ENCODE measurements at regions not wholly inside any gene's neighbourhood (a gene's known extent, or its start where the extent isn't known, plus 50 kb on each side); places are given as distances from the start of the nearest gene placed in this dataset.
"Not testable (repeated sequence)": the region's sequence is repeated elsewhere in the genome, so short reads cannot be mapped to it uniquely, and the experiment has no call there.

- DNase-seq (ENCODE audit: low spot score): no peak
Measured at GRCh38 chr12:87092421-87092820, 836.2 kb upstream of the MGAT4C start.

GRCh38 chr12:87086118-87086891, 830.1 kb upstream of the MGAT4C start:
- DNase-seq (ENCODE audit: low spot score): no peak

GRCh38 chr12:87085286-87085685, 829.1 kb upstream of the MGAT4C start:
- DNase-seq (ENCODE audit: low spot score): no peak

GRCh38 chr12:87082756-87083155, 826.6 kb upstream of the MGAT4C start:
- DNase-seq (ENCODE audit: low spot score): no peak

GRCh38 chr12:87074781-87075180, 818.6 kb upstream of the MGAT4C start:
- DNase-seq (ENCODE audit: low spot score): no peak

GRCh38 chr12:87066326-87066725, 810.1 kb upstream of the MGAT4C start:
- DNase-seq (ENCODE audit: low spot score): no peak

- DNase-seq (ENCODE audit: low spot score): no peak
Measured at GRCh38 chr12:87059231-87059630, 803.0 kb upstream of the MGAT4C start.

- DNase-seq (ENCODE audit: low spot score): no peak
Measured at GRCh38 chr12:87054226-87054625, 798.0 kb upstream of the MGAT4C start.

GRCh38 chr12:87051621-87052020, 795.4 kb upstream of the MGAT4C start:
- no peak for DNase-seq (ENCODE audit: low spot score)

- no peak for DNase-seq (ENCODE audit: low spot score)
Measured at GRCh38 chr12:87047691-87048090, 791.5 kb upstream of the MGAT4C start.

GRCh38 chr12:87039536-87039935, 783.3 kb upstream of the MGAT4C start:
- no peak for DNase-seq (ENCODE audit: low spot score)

GRCh38 chr12:87038098-87038497, 781.9 kb upstream of the MGAT4C start:
- DNase-seq (ENCODE audit: low spot score): no peak

GRCh38 chr12:87025976-87026375, 769.8 kb upstream of the MGAT4C start:
- no peak for DNase-seq (ENCODE audit: low spot score)

- DNase-seq (ENCODE audit: low spot score): no peak
Measured at GRCh38 chr12:87021400-87021799, 765.2 kb upstream of the MGAT4C start.

GRCh38 chr12:87020071-87020470, 763.9 kb upstream of the MGAT4C start:
- DNase-seq (ENCODE audit: low spot score): no peak

- DNase-seq (ENCODE audit: low spot score): no peak
Measured at GRCh38 chr12:87015352-87015751, 759.2 kb upstream of the MGAT4C start.

GRCh38 chr12:87008785-87009384, 752.7 kb upstream of the MGAT4C start:
- no peak for DNase-seq (ENCODE audit: low spot score)

- no peak for DNase-seq (ENCODE audit: low spot score)
Measured at GRCh38 chr12:87001102-87001501, 744.9 kb upstream of the MGAT4C start.

- DNase-seq (ENCODE audit: low spot score): no peak
Measured at GRCh38 chr12:86985298-86985697, 729.1 kb upstream of the MGAT4C start.

- DNase-seq (ENCODE audit: low spot score): not testable (repeated sequence)
Measured at GRCh38 chr12:86970595-86970994, 714.4 kb upstream of the MGAT4C start.

GRCh38 chr12:86959766-86960458, 703.7 kb upstream of the MGAT4C start:
- DNase-seq (ENCODE audit: low spot score): no peak

GRCh38 chr12:86950444-86950843, 694.3 kb upstream of the MGAT4C start:
- no peak for DNase-seq (ENCODE audit: low spot score)

- no peak for DNase-seq (ENCODE audit: low spot score)
Measured at GRCh38 chr12:86950043-86950442, 693.9 kb upstream of the MGAT4C start.

Measured in hematopoietic multipotent progenitor cell treated with erythropoietin and hydrocortisone succinate and interleukin-3 and kit ligand, for 15 days (in vitro differentiated cells).